HCT116 (cell line): ENCODE measurements at regions not wholly inside any gene's neighbourhood (a gene's known extent, or its start where the extent isn't known, plus 50 kb on each side); places are given as distances from the start of the nearest gene placed in this dataset.

Experiments
- ATAC-seq: fragments of 200-7000 bp; cut with Tn5 transposase; 2 replicates; pipeline ENCODE4 v1.9.1; 2020; ENCODE audit warnings: mild to moderate bottlenecking, moderate library complexity
- BruUV-seq: library from RNA; stranded (reverse); fragments of 400-500 nt; replicated peaks from 2 replicates; lab custom pipeline; 2021; lab: Mats Ljungman, UMichigan
- CTCF ChIA-PET: fragments of 300-600 bp; sonication (Branson Sonifier 250); formaldehyde crosslinking; loops from one replicate; lab custom pipeline; 2021; ENCODE audit warnings: antibody characterized with exemption; lab: Charles Lee
- POLR2A ChIA-PET: fragments of 300-600, 350-600 bp; sonication (Branson Sonifier 250); formaldehyde crosslinking; loops from one replicate; lab custom pipeline; 2021; ENCODE audit warnings: antibody characterized with exemption; lab: Charles Lee
- RAD21 ChIA-PET, 2 experiments: fragments of 300-600 bp; sonication (Branson Sonifier 250); formaldehyde crosslinking; loops; one replicate each; lab custom pipeline; 2023; ENCODE audit warnings: low total read pairs in 2 of 2; ENCODE audit not compliant: uncharacterized antibody in 2 of 2, unreplicated experiment in 2 of 2, low non-redundant PET in 1 of 2; lab: Charles Lee
- DNase-seq: peaks from one replicate; pipeline ENCODE4 v3.0.0-alpha.2; 2010; ENCODE audit warnings: low read depth, low spot score
- H2AFZ ChIP-seq: fragments of 200-600 bp; shearing (Covaris generic), sonication (generic); 2 replicates; pipeline ENCODE4 v1.6.1; 2017; ENCODE audit warnings: low read depth, mixed run types, mixed read lengths, antibody characterized with exemption, low read length; ENCODE audit not compliant: poor library complexity, severe bottlenecking
- H3K27ac ChIP-seq: 2 replicates; pipeline ENCODE4 v1.5.1; 2012; ENCODE audit warnings: low read depth, low read length
- H3K27me3 ChIP-seq: fragments of 200-600 bp; sonication (generic); 2 replicates; pipeline ENCODE4 v1.6.1; 2016; ENCODE audit warnings: mixed run types, low read length, mixed read lengths; ENCODE audit not compliant: insufficient read depth
- H3K36me3 ChIP-seq, 2 experiments: fragments of 200-500 bp in 1 of 2; fragments of 200-600 bp in 1 of 2; sonication (Bioruptor generic) in 1 of 2; sonication (generic) in 1 of 2; 2 replicates each; pipeline versions ENCODE4 v1.5.1 to v1.6.1; 2014 to 2016; ENCODE audit warnings: low read length in 2 of 2, inconsistent platforms in 1 of 2, mixed read lengths in 1 of 2, mixed run types in 1 of 2; ENCODE audit not compliant: insufficient read depth in 2 of 2, control insufficient read depth in 1 of 2
- H3K4me1 ChIP-seq, 2 experiments: fragments of 200-600 bp in 1 of 2; sonication (generic) in 1 of 2; 2 replicates each; pipeline versions ENCODE4 v1.5.1 to v1.6.1; 2012 to 2017; ENCODE audit warnings: low read length in 2 of 2, inconsistent platforms in 1 of 2, mild to moderate bottlenecking in 1 of 2, mixed read lengths in 1 of 2, mixed run types in 1 of 2, moderate library complexity in 1 of 2; ENCODE audit not compliant: insufficient read depth in 2 of 2, control insufficient read depth in 1 of 2
- H3K4me2 ChIP-seq: fragments of 200-600 bp; sonication (generic); 2 replicates; pipeline ENCODE4 v1.6.1; 2017; ENCODE audit warnings: mixed run types, low read length, mixed read lengths
- H3K4me3 ChIP-seq, 2 experiments: fragments of 200-600 bp in 1 of 2; sonication (generic) in 1 of 2; replicated peaks in 1 of 2; 2 replicates each; pipeline ENCODE4 v1.5.1; 2011 to 2016; ENCODE audit warnings: low read length in 2 of 2, control low read depth in 1 of 2, low read depth in 1 of 2, mild to moderate bottlenecking in 1 of 2, mixed read lengths in 1 of 2, mixed run types in 1 of 2
- H3K79me2 ChIP-seq: fragments of 200-600 bp; sonication (generic); 2 replicates; pipeline ENCODE4 v1.6.1; 2017; ENCODE audit warnings: mild to moderate bottlenecking, mixed run types, low read length, moderate library complexity, mixed read lengths; ENCODE audit not compliant: insufficient read depth
- H3K9ac ChIP-seq: fragments of 200-600 bp; sonication (generic); 2 replicates; pipeline ENCODE4 v1.6.1; 2016; ENCODE audit warnings: low read length, mixed read lengths
- H3K9me2 ChIP-seq: fragments of 200-600 bp; sonication (generic), shearing (Covaris generic); 2 replicates; pipeline ENCODE4 v1.6.1; 2017; ENCODE audit warnings: mixed run types, mild to moderate bottlenecking, moderate library complexity; ENCODE audit not compliant: insufficient read depth
- H3K9me3 ChIP-seq, 2 experiments: fragments of 200-500 bp in 1 of 2; fragments of 200-600 bp in 1 of 2; sonication (Bioruptor generic) in 1 of 2; sonication (generic) in 1 of 2; 2 replicates each; pipeline ENCODE4 v1.6.1; 2014 to 2017; ENCODE audit warnings: low read length in 2 of 2, mixed read lengths in 2 of 2, inconsistent platforms in 1 of 2, low read depth in 1 of 2, mild to moderate bottlenecking in 1 of 2, mixed run types in 1 of 2, moderate library complexity in 1 of 2; ENCODE audit not compliant: control insufficient read depth in 1 of 2, insufficient read depth in 1 of 2
- H4K20me1 ChIP-seq: fragments of 200-600 bp; sonication (generic), shearing (Covaris generic); 2 replicates; pipeline ENCODE4 v1.6.1; 2017; ENCODE audit warnings: mixed run types, mild to moderate bottlenecking, moderate library complexity; ENCODE audit not compliant: insufficient read depth
- ATF3 ChIP-seq: IDR thresholded peaks from 2 replicates; pipeline ENCODE4 v1.6.1; 2012
- CBX3 ChIP-seq: IDR thresholded peaks from 2 replicates; pipeline ENCODE4 v1.6.1; 2012; ENCODE audit warnings: low read depth
- EGR1 ChIP-seq: IDR thresholded peaks from 2 replicates; pipeline ENCODE4 v1.6.1; 2012; ENCODE audit warnings: low read depth
- EZH2 ChIP-seq: fragments of 200-600 bp; sonication (generic); IDR thresholded peaks from 2 replicates; pipeline ENCODE4 v1.6.1; 2017; ENCODE audit warnings: antibody characterized with exemption, mixed run types
- POLR2AphosphoS5 ChIP-seq: IDR thresholded peaks from 2 replicates; pipeline ENCODE4 v1.6.1; 2011; ENCODE audit warnings: mild to moderate bottlenecking, low read depth, low read length, moderate library complexity
- RAD21 ChIP-seq: IDR thresholded peaks from 2 replicates; pipeline ENCODE4 v1.6.1; 2012; ENCODE audit warnings: low read depth, mild to moderate bottlenecking
- REST ChIP-seq: IDR thresholded peaks from 2 replicates; pipeline ENCODE4 v1.6.1; 2012; ENCODE audit warnings: low read depth
- SIN3A ChIP-seq: IDR thresholded peaks from 2 replicates; pipeline ENCODE4 v1.6.1; 2012; ENCODE audit warnings: low read depth
- SRF ChIP-seq: IDR thresholded peaks from 2 replicates; pipeline ENCODE4 v1.6.1; 2012; ENCODE audit warnings: low read depth
- ZFX ChIP-seq: fragments of 450-650 bp; IDR thresholded peaks from 2 replicates; pipeline ENCODE4 v1.6.1; 2017
- ZNF274 ChIP-seq: fragments of 200-500 bp; sonication (Bioruptor generic); IDR thresholded peaks from 2 replicates; pipeline ENCODE4 v1.6.1; 2014; ENCODE audit warnings: mild to moderate bottlenecking, low read depth, low read length, inconsistent platforms
- intact Hi-C: fragments of 100-400 bp; cut with micrococcal nuclease; formaldehyde crosslinking; loops from 2 replicates; pipeline ENCODE4 v1.10.0; 2022

- no peaks in the 10 kb centered on the region for H4K20me1 ChIP-seq
- no peaks in the 10 kb centered on the region for H3K27me3 ChIP-seq
- H3K9ac ChIP-seq: no peak overlapping the region
- no peak for ATAC-seq
- no TSS peak for BruUV-seq
- POLR2A ChIA-PET: no interaction called here
- H3K4me1 ChIP-seq: no peaks in the 10 kb centered on the region
- TF ChIP-seq EZH2 (no peak), REST (no peak), SRF (no peak), SIN3A (no peak), ZNF274 (no peak), CBX3 (no peak), RAD21 (no peak), ZFX (no peak)
- TF ChIP-seq, all 23 proteins: peak for 0
- ChIA-PET RAD21 (no interaction called here), CTCF (no interaction called here)
- no peak overlapping the region for H3K27ac ChIP-seq
- no peak overlapping the region for H3K4me2 ChIP-seq
- H3K79me2 ChIP-seq: no peaks in the 10 kb centered on the region
- no peak overlapping the region for H2AFZ ChIP-seq
- H3K4me3 ChIP-seq: no peak overlapping the region
- no peaks in the 10 kb centered on the region for H3K9me2 ChIP-seq
- no peaks in the 10 kb centered on the region for H3K36me3 ChIP-seq
- no peaks in the 10 kb centered on the region for H3K9me3 ChIP-seq
- intact Hi-C loops: no loop called here
- no peak for DNase-seq
These were observed 202.9 kb downstream of the GLRX3 start for GRCh38 chr10:130339091-130339490.

- Histone ChIP-seq H3K9me3 (no peaks in the 10 kb centered on the region), H3K4me2 (no peak overlapping the region), H3K79me2 (no peaks in the 10 kb centered on the region), H3K27ac (no peak overlapping the region), H3K4me1 (no peaks in the 10 kb centered on the region), H4K20me1 (no peaks in the 10 kb centered on the region), H3K9ac (no peak overlapping the region), H3K27me3 (no peaks in the 10 kb centered on the region), H3K36me3 (no peaks in the 10 kb centered on the region)
- ChIA-PET RAD21 (no interaction called here), POLR2A (no interaction called here)
- intact Hi-C loops: no loop called here
- TF ChIP-seq ATF3: no peak
- TF ChIP-seq EGR1: no peak
- no peak for TF ChIP-seq POLR2AphosphoS5
- TF ChIP-seq, all 23 proteins: peak for 0
- Histone ChIP-seq H3K9me2 (no peaks in the 10 kb centered on the region), H3K4me3 (no peak overlapping the region), H2AFZ (no peak overlapping the region)
- BruUV-seq: no TSS peak
- DNase-seq (no peak), ATAC-seq (no peak)
- CTCF ChIA-PET: no interaction called here
These were observed 203.7 kb downstream of the GLRX3 start for GRCh38 chr10:130339911-130340310.
